GM19397 (cell line): ENCODE measurements at regions not wholly inside any gene's neighbourhood (a gene's known extent, or its start where the extent isn't known, plus 50 kb on each side); places are given as distances from the start of the nearest gene placed in this dataset.
A peak's percentile ranks its signal among the peaks of the same experiment; 100 is the strongest.

Source experiments
- ATAC-seq: cut with Tn5 transposase; IDR thresholded peaks from one replicate; pipeline ENCODE4 v1.9.1; 2021; ENCODE audit warnings: mild to moderate bottlenecking, moderate library complexity; ENCODE audit not compliant: unreplicated experiment

- no peak for ATAC-seq
Observed at GRCh38 chr2:156165742-156166141, 166.8 kb downstream of the NR4A2 start.

GRCh38 chr2:156164091-156164720, 168.3 kb downstream of the NR4A2 start:
- no peak for ATAC-seq

- no peak for ATAC-seq
Observed at GRCh38 chr2:156158808-156159207, 173.7 kb downstream of the NR4A2 start.

- no peak for ATAC-seq
Observed at GRCh38 chr2:156157670-156158069, 174.9 kb downstream of the NR4A2 start.

- no peak for ATAC-seq
Observed at GRCh38 chr2:156156580-156156979, 175.9 kb downstream of the NR4A2 start.

GRCh38 chr2:156155319-156155718, 177.2 kb downstream of the NR4A2 start:
- ATAC-seq, result no peak

GRCh38 chr2:156151351-156151750, 181.2 kb downstream of the NR4A2 start:
- ATAC-seq, result no peak

GRCh38 chr2:156147594-156148330, 184.8 kb downstream of the NR4A2 start:
- ATAC-seq, result no peak

- ATAC-seq, result no peak
Observed at GRCh38 chr2:156145976-156146375, 186.5 kb downstream of the NR4A2 start.

- ATAC-seq, result no peak
Observed at GRCh38 chr2:156145469-156145868, 187.1 kb downstream of the NR4A2 start.

- no peak for ATAC-seq
Observed at GRCh38 chr2:156136566-156136965, 196.0 kb downstream of the NR4A2 start.

- ATAC-seq, result no peak
Observed at GRCh38 chr2:156134887-156135286, 197.6 kb downstream of the NR4A2 start.

- ATAC-seq, result no peak
Observed at GRCh38 chr2:156132941-156133340, 199.6 kb downstream of the NR4A2 start.

- ATAC-seq, result no peak
Observed at GRCh38 chr2:156132130-156132529, 200.4 kb downstream of the NR4A2 start.

GRCh38 chr2:156129227-156129626, 203.3 kb downstream of the NR4A2 start:
- ATAC-seq, result no peak

- no peak for ATAC-seq
Observed at GRCh38 chr2:156125018-156125417, 207.5 kb downstream of the NR4A2 start.

GRCh38 chr2:156124458-156124857, 208.1 kb downstream of the NR4A2 start:
- no peak for ATAC-seq

GRCh38 chr2:156118753-156119416, 213.6 kb downstream of the NR4A2 start:
- ATAC-seq, result no peak

GRCh38 chr2:156116113-156116512, 216.4 kb downstream of the NR4A2 start:
- ATAC-seq, result no peak

- no peak for ATAC-seq
Observed at GRCh38 chr2:156115338-156115737, 217.2 kb downstream of the NR4A2 start.

- no peak for ATAC-seq
Observed at GRCh38 chr2:156112323-156112722, 220.2 kb downstream of the NR4A2 start.

- ATAC-seq, result peak; percentile 94
Observed at GRCh38 chr2:156110890-156111289, 221.6 kb downstream of the NR4A2 start.
